ENCODE measurements at regions not wholly inside any gene's neighbourhood (a gene's known extent, or its start where the extent isn't known, plus 50 kb on each side); places are given as distances from the start of the nearest gene placed in this dataset.

- DNase-seq (ENCODE audit: low read depth), result peak; percentile 52
- no peak overlapping the region for H3K4me3 ChIP-seq (ENCODE audit: low read depth, low read length)
- TF ChIP-seq, protein P1, sequence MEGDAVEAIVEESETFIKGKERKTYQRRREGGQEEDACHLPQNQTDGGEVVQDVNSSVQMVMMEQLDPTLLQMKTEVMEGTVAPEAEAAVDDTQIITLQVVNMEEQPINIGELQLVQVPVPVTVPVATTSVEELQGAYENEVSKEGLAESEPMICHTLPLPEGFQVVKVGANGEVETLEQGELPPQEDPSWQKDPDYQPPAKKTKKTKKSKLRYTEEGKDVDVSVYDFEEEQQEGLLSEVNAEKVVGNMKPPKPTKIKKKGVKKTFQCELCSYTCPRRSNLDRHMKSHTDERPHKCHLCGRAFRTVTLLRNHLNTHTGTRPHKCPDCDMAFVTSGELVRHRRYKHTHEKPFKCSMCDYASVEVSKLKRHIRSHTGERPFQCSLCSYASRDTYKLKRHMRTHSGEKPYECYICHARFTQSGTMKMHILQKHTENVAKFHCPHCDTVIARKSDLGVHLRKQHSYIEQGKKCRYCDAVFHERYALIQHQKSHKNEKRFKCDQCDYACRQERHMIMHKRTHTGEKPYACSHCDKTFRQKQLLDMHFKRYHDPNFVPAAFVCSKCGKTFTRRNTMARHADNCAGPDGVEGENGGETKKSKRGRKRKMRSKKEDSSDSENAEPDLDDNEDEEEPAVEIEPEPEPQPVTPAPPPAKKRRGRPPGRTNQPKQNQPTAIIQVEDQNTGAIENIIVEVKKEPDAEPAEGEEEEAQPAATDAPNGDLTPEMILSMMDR (IDR thresholded peaks at IDR 0.05; ENCODE audit: insufficient read depth, low read depth, low read length), result no peak
Observed at GRCh38 chr12:19945559-19946435, 422.5 kb upstream of the PDE3A start.

- TF ChIP-seq, protein P1 (IDR thresholded peaks at IDR 0.05; ENCODE audit: insufficient read depth, low read depth, low read length), result no peak
- peak; percentile 79 for DNase-seq (ENCODE audit: low read depth)
- H3K4me3 ChIP-seq (ENCODE audit: low read depth, low read length), result no peak overlapping the region
Observed at GRCh38 chr12:19946550-19946949, 421.8 kb upstream of the PDE3A start.

GRCh38 chr12:19947344-19947743 lies 421.0 kb upstream of the PDE3A start:
- no peak for DNase-seq (ENCODE audit: low read depth)
- no peak overlapping the region for H3K4me3 ChIP-seq (ENCODE audit: low read depth, low read length)
- TF ChIP-seq, protein P1 (IDR thresholded peaks at IDR 0.05; ENCODE audit: insufficient read depth, low read depth, low read length), result no peak

- TF ChIP-seq, protein P1 (IDR thresholded peaks at IDR 0.05; ENCODE audit: insufficient read depth, low read depth, low read length), result no peak
- no peak overlapping the region for H3K4me3 ChIP-seq (ENCODE audit: low read depth, low read length)
- no peak for DNase-seq (ENCODE audit: low read depth)
Observed at GRCh38 chr12:19951664-19952063, 416.7 kb upstream of the PDE3A start.

DNA sequence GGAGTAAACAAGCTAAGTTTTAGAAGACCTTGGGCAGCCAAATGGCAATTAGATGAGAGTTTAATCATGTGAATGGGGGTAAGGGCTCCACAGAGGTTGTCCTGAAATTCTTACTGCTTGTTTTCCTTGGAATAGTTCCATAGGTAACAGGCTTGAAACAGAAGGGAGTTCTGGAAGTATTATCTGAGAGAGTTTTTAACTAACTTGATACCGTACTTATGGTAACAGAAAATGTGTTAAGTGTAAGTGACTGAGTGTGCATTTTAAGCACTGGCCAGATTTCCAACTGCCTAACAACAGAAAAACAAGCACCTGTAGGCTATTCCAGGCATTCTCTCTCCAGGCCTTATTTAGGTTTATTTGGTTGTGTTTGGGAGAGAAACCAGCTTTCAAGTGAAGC lies 414.6 kb upstream of the PDE3A start:
- H3K4me3 ChIP-seq (ENCODE audit: low read depth, low read length), result no peak overlapping the region
- TF ChIP-seq, protein P1 (IDR thresholded peaks at IDR 0.05; ENCODE audit: insufficient read depth, low read depth, low read length), result no peak
- no peak for DNase-seq (ENCODE audit: low read depth)

GRCh38 chr12:19954163-19954562 lies 414.2 kb upstream of the PDE3A start:
- no peak for DNase-seq (ENCODE audit: low read depth)
- TF ChIP-seq, protein P1 (IDR thresholded peaks at IDR 0.05; ENCODE audit: insufficient read depth, low read depth, low read length), result no peak
- H3K4me3 ChIP-seq (ENCODE audit: low read depth, low read length), result no peak overlapping the region

Measured in fibroblast of villous mesenchyme (primary cell).